ENCODE measurements at regions not wholly inside any gene's neighbourhood (a gene's known extent, or its start where the extent isn't known, plus 50 kb on each side); places are given as distances from the start of the nearest gene placed in this dataset.

DNA sequence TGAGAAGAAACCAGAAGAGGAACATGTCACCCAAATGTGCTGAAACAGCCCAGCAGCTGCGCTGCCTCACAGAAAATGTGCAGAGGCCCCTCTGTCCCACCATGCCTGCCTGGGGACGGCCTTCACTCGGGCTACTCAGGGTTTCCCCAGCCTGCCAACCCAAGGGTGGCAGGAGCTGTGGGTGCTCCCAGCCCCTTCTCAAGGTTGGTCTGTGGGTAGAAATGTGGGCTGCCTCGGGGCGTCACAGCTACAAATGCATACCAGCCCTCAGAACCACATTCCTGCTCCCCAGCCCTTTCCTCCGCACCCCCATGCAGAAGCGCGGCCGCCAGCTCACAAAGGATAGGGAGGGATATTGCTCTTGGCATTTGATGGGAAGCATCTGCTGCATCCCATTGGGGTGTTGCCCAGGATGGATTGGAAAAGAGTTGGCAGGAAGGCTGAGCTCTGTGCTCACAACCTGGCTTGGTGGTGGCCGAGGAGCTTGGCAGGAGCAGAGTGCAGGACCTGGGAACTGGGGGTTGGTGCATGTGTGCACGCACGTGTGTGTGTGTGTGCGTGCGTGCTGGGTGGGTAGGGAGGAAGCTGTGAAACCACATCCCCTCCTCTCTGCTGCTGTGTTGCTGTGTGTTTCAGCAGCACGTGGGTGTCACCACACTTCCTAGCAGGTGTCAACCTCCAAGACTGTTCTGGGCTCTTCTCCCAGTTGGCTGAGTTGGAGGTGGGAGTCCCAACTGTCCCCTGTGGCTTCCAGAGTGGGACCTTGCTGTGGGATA lies 304.4 kb downstream of the SEC14L1 start:
- TF ChIP-seq POLR2AphosphoS5 (IDR thresholded peaks at IDR 0.05; ENCODE audit: low read depth, low read length) (0 out of 2 replicates have a peak, but pooled peaks have one; percentile 48), POLR2A (IDR thresholded peaks at IDR 0.05; ENCODE audit: low read depth, low read length) (peak; percentile 67), TAF1 (IDR thresholded peaks at IDR 0.05; ENCODE audit: low read depth, low read length) (0 out of 2 replicates have a peak, but pooled peaks have one; percentile 7), SPI1 (IDR thresholded peaks at IDR 0.05; ENCODE audit: low read depth, low read length) (peak; percentile 76)
